Stimulated activated CD8-positive, alpha-beta memory T cell treated with anti-CD3 and anti-CD28 coated beads, Interleukin-7, amount 100 ng/mL, for 48 hours (primary cell): ENCODE measurements at regions not wholly inside any gene's neighbourhood (a gene's known extent, or its start where the extent isn't known, plus 50 kb on each side); places are given as distances from the start of the nearest gene placed in this dataset.
"Not testable (repeated sequence)": the region's sequence is repeated elsewhere in the genome, so short reads cannot be mapped to it uniquely, and the experiment has no call there.

ENCODE experiments used
- DNase-seq, 2 donors: peaks; one replicate each; pipeline ENCODE4 v3.0.0-alpha.2; 2020; ENCODE audit warnings: low read depth in 1 of 2; ENCODE audit errors: extremely low read depth in 1 of 2

DNA sequence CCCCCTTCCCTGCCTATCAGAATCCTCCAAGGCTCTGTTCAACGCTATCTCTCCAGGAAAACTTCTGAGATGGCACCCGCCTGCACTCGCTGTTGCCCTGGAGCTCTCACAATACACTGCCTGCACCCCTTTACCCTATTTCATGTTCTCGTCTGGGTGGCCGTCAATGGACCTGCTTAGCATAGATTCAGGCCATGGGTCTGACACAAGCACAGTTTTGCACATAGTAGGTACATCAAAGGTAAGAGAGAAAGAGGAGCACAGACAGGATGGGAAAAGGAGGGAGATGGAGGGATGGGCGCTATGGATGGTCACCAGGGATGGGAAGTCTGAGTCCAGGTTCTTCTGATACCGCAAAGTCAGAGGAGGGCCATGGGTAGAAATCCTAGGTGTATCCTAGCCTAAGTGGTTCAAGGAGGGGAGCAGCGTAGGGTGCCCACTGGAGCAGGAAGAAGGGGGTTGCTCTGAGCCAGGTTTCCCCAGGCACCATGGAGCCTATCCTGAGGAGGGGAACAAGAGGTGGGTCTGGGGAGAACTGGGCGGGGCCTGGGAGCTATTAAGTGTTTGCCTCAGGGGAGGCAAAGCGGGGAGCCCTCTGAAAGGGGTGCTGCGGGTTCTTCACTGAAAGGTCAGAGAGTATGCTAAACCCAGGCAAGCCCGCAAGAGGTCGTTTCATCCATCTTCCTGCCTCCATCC is 89.3 kb downstream of the MRPL14 start:
- no peak for DNase-seq

DNA sequence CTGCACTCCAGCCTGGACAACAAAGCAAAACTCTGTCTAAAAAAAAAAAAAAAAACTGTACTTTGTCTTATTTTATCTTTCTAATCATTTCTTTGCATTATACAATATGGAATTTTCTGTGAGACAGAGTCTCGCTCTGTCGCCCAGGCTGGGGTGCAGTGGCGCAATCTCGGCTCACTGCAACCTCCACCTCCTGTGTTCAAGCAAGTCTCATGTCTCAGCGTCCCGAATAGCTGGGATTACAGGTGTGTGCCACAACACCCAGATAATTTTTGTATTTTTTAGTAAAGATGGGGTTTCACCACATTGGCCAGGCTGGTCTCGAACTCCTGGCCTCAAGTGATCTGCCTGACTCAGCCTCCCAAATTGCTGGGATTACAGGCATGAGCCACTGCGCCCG is 90.0 kb downstream of the MRPL14 start:
- DNase-seq = not testable (repeated sequence)

- DNase-seq = no peak
These were observed 90.6 kb downstream of the MRPL14 start for GRCh38 chr6:44036699-44037101.

DNA sequence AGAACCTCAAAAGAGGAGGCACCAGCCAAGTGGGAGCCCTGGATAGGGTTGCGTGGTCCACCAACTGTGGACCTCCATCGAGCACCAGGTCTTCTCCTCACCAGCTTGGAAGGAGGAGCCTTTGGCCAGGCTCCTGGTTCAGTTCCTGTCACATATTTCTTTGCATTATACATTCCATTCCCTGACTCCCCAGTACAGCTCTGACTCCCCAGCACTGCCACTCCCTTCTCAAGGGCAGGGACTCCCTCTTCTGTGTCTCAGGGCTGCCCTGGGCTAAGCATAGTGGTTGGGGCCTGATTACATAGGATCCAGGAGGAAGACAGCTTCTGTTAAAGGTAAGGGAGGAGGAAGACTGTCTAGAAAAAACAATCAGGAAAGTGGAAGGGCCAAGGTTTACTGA is 91.1 kb downstream of the MRPL14 start:
- DNase-seq = no peak

DNA sequence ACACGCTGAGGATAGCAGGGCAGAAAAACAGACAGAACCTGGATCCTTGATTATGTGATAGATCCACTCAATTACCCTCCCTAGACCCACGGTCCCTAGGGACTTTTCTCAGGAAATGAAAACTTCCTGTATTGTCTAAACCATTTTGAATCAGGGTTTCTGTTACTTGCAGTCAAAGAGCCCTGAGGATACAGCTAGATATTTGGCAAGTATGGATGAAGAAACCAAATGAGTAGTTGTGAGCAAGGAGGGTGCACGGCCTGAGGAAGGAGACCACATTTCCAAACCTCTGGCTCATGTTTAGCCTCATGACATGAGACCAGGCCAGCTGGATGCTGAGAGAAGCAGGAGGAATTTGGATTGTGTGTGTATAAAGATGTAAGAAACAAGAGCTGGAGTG is 91.6 kb downstream of the MRPL14 start:
- DNase-seq = no peak

GRCh38 chr6:44034931-44035345 is 92.3 kb downstream of the MRPL14 start:
- no peak for DNase-seq

DNA sequence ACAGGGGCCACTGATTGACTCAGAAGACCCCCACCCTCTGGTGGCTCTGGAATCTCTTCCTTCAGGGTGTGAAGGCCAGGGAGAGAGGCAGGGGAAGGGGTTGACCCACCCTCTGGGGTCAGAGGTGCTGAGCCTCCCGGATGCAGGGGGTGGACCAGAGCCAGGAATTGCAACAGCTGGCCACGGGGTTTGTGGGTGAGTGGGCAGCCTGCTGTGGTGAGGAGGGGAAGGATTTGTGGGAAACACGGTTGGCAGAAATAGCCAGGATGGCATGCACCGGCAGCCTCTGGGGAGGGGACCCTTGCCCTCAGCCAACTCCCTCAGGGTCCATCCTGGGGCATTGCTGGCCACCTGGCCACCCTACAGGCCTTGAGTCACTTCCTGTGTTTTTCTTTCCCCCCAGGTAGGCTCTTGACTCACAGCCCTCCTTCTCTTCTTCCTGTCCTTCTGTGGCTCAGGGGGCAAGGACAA is 92.8 kb downstream of the MRPL14 start:
- no peak for DNase-seq

GRCh38 chr6:44030812-44031454 is 96.3 kb downstream of the MRPL14 start:
- no peak for DNase-seq

- DNase-seq = no peak
These were observed 97.6 kb downstream of the MRPL14 start for GRCh38 chr6:44029444-44030185.

DNA sequence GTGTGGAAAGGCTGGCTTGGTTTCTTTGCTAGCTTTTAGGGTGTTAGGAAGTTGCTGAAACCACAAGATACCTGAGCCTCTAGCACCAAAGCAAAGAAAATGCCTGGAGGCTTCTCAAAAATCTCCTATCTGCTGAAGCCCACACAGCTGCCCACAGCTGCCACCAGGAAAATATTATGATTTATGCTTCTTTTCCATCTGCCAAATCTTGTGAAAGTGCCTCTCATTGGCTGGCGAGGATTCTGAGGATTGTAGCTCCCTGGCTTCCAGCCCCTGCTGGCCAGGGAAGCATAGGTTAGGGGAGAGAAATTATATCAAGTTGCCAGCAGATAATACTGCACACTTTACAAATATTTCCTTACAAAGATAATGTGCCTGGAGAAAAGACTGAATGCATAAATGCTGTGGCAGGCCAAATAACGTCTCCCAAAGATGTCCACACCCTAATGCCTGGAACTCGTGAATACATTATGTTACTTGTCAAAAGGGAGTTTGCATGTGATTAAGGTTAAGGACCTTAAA is 98.4 kb downstream of the MRPL14 start:
- DNase-seq = no peak

DNA sequence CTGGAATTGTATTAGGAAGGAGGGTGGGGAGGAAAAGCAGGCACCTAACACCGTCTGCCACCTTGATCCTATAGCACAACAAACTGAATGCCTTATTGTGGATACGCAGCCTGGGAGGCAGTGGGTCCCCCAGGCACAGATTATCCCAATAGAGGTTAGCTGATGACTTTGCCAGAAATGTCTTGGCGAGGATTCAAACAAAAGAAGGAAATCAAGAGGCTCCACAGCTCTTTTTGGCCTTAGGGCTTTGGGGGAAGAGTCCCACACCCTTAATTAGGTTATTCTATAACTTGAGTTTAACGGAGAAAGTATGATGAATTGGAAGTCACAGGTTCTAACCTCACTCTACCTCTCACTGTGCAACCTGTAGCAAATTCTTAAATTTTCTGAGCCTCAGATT is 102.0 kb downstream of the MRPL14 start:
- no peak for DNase-seq

DNA sequence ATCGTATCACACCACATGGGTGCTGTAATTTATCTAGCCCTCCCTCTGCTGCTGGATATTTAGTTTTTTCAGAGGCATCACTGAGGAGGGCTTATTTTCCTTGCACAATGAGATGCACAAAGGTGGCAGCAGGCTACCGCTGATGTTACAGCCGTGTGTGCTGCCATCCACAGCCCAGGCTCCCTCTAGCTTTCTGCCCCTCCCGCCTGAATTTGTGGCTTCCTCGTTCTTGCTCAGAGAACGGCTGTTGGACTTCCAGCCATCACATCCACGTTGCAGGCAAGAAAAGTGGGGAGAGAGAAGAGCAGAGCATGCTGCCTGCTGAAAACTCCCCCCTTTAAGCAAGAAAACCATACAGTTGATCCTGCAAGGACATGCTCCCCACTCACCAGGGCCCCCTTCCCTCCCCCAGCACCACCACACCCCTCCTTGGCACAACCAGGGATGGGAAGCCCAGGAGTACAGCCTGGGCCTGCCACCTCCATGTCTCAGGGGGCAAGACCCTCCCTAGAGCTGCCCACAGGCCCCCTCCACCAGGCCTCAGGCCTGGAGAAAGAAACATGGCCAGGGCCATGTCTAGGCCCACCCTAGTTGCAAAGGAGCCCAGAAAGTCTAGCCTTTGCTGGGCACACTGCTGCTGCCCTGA is 102.6 kb downstream of the MRPL14 start:
- no peak for DNase-seq

DNA sequence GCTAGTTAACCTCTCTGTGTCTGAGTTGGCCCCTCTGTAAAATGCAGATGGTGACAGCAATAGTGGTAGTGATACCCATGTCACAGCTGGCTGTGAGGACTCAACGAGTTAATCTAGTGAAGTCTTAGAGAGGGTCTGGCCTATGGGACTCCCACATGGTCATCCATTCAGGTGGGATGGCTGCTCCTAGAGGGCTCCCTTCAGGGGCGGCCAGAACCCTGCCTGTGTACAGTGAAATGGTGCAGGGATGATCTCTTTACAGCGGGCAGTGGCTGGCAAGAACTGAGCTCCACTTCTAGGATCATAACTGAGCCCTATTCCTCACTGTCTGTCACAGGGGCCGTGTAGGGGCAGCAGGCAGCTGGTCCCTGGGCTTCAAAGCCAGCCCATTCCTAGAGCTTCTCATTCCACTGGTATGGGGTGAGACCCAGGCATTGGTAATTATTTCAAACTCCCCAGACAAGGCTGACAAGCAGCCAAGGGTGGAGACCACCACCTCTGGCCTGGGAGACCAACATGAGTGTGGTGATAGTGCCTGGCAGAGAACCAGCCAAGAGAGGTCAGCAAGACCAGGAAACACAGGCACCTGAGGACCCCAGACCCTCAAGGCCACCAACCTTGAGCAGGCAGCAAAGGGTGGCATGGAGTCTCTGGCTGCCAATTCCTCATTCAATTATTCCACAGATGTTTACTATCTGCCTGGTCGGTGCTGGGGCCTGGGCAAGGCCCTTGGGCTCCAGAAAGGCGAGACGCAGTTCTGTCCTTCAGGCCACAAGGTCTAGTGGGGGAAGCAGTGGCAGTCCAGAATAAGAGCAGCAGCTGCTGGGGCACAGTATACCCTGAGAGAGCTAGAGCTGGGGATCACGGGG is 103.4 kb downstream of the MRPL14 start:
- no peak for DNase-seq

- DNase-seq = no peak
These were observed 104.4 kb downstream of the MRPL14 start for GRCh38 chr6:44022671-44023352.

DNA sequence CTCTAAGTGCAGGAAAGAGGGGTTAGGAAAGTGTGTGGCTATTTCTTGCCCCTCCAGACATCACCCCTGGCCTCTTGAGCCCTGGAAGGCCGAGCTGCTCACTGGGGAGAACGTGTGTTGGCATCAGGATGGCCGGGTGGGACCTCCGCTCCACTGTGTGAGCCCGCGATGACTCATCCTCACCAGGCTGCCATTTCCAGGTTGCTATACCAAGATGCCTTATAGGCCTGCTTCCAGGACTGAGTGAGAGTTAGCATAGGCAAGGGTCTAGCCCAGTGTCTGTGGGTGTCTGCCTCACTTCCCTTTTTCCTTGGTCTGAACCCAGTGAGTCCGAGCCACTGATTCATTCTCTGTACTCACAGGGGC is 105.0 kb downstream of the MRPL14 start:
- DNase-seq = no peak

DNA sequence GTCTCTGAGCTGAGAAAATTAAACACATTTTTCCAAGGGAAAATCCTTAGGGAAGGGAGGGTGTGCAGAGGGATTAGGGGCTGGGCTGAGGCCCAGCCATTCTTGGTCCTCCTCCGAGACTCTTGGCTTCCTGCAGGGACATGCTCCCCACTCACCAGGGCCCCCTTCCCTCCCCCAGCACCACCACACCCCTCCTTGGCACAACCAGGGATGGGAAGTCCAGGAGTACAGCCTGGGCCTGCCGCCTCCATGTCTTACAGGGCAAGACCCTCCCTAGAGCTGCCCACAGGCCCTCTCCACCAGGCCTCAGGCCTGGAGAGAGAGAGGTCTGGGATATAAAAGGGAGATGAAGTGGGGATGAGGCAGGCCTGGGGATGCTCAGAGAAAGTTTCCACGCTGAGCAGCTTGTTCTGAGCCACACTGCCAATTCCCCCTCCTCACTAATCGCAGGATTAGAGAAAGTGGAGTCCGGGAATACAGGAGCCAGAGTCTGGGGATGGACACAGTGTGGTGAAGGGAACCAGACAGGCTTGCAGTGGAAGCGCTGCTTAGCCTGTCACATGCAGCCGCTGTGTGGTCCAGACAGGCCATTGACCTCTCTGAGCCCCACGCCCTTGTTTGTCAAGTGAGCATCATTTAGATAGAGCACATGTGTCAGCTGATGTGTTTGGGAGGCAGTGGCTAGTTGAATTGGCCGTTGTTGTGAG is 105.5 kb downstream of the MRPL14 start:
- DNase-seq = no peak

DNA sequence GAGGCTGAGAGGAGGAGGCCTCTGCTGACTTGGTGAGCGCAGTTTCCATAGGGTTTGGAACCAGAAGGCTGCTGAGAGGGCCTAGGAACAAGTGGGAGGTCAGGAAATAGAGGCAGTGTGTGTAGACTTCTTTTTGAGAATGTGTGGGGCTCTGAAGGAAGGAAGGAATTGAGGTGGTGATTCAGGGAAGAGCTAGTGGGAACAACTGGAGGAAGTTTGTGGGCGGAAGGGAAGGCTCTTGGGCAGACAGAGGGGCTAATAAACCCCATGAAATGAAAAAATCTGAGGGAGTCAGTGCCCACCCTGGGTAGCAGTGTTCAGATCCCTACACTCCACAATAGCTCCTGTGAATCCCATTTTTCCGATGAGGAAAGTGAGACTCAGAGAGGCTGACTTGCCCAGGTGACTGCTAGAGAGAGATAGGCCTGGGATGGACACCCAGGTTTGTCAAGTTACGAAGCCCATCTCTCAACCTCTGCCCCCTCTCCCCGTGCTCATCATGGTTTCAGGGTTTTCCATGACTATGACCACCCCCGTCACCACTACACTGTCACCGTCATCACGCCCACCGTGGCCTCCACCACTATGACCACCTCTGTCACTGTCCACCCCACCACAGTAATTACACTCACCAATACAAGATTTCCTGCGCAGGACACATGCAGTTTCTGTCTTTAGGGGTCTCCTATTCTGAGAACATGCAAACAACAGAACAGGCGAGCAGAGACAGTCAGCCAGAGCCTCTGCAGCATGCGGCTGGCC is 106.4 kb downstream of the MRPL14 start:
- no peak for DNase-seq

GRCh38 chr6:44020148-44020547 is 107.1 kb downstream of the MRPL14 start:
- no peak for DNase-seq
